HFFc6 (cell line): ENCODE measurements at regions not wholly inside any gene's neighbourhood (a gene's known extent, or its start where the extent isn't known, plus 50 kb on each side); places are given as distances from the start of the nearest gene placed in this dataset.

ENCODE experiments used
- DNase-seq: peaks from one replicate; pipeline ENCODE4 v3.0.0-alpha.2; 2018
- H3K27ac Mint-ChIP-seq: 2 replicates; pipeline ENCODE4 v1.8.0; 2020; ENCODE audit warnings: mild to moderate bottlenecking, mixed read lengths
- H3K27me3 Mint-ChIP-seq: 2 replicates; pipeline ENCODE4 v1.8.0; 2021; ENCODE audit warnings: mild to moderate bottlenecking, moderate library complexity, mixed read lengths; ENCODE audit not compliant: insufficient read depth
- H3K36me3 Mint-ChIP-seq: 2 replicates; pipeline ENCODE4 v1.8.0; 2021; ENCODE audit warnings: low read depth, mixed read lengths
- H3K4me1 Mint-ChIP-seq: 2 replicates; pipeline ENCODE4 v1.8.0; 2020; ENCODE audit warnings: low read depth, mixed read lengths
- H3K4me3 Mint-ChIP-seq: 2 replicates; pipeline ENCODE4 v1.8.0; 2020; ENCODE audit warnings: mild to moderate bottlenecking, moderate library complexity, mixed read lengths
- H3K9me3 Mint-ChIP-seq: 2 replicates; pipeline ENCODE4 v1.8.0; 2020; ENCODE audit warnings: mild to moderate bottlenecking, mixed read lengths
- CTCF ChIP-seq: fragments of 200-600 bp; sonication (generic); IDR thresholded peaks from 2 replicates; pipeline ENCODE4 v1.5.0; 2021; ENCODE audit warnings: antibody characterized with exemption, mild to moderate bottlenecking

- Mint-ChIP-seq H3K4me3 (no peak overlapping the region), H3K27ac (no peak overlapping the region)
Observed at GRCh38 chr13:80663788-80664187, 322.9 kb upstream of the SPRY2 start.

GRCh38 chr13:80658705-80659104, 317.8 kb upstream of the SPRY2 start:
- no peaks in the 10 kb centered on the region for H3K36me3 Mint-ChIP-seq
- no peaks in the 10 kb centered on the region for H3K27me3 Mint-ChIP-seq
- H3K27ac Mint-ChIP-seq, result no peak overlapping the region
- H3K4me3 Mint-ChIP-seq, result no peak overlapping the region
- no peaks in the 10 kb centered on the region for H3K4me1 Mint-ChIP-seq
- no peak for TF ChIP-seq CTCF
- H3K9me3 Mint-ChIP-seq, result peaks cover 54% of the 10 kb centered on the region
- DNase-seq, result no peak

More at GRCh38 chr13:80663788-80664187, 322.9 kb upstream of the SPRY2 start:
- Mint-ChIP-seq H3K27me3 (no peaks in the 10 kb centered on the region), H3K36me3 (no peaks in the 10 kb centered on the region), H3K4me1 (no peaks in the 10 kb centered on the region), H3K9me3 (peaks cover 52% of the 10 kb centered on the region)
- DNase-seq, result no peak
- TF ChIP-seq CTCF, result no peak

- no peak for TF ChIP-seq CTCF
- H3K36me3 Mint-ChIP-seq, result no peaks in the 10 kb centered on the region
- DNase-seq, result no peak
- H3K9me3 Mint-ChIP-seq, result peaks cover 36% of the 10 kb centered on the region
- no peak overlapping the region for H3K27ac Mint-ChIP-seq
- no peaks in the 10 kb centered on the region for H3K27me3 Mint-ChIP-seq
- H3K4me1 Mint-ChIP-seq, result no peaks in the 10 kb centered on the region
- H3K4me3 Mint-ChIP-seq, result no peak overlapping the region
Observed at GRCh38 chr13:80656512-80656904, 315.6 kb upstream of the SPRY2 start.

- DNase-seq, result no peak
Observed at GRCh38 chr13:80655778-80656511, 315.0 kb upstream of the SPRY2 start.

GRCh38 chr13:80654638-80655249, 313.8 kb upstream of the SPRY2 start:
- Mint-ChIP-seq H3K27me3 (no peaks in the 10 kb centered on the region), H3K36me3 (no peaks in the 10 kb centered on the region), H3K9me3 (peaks cover 38% of the 10 kb centered on the region), H3K4me3 (no peak overlapping the region), H3K27ac (no peak overlapping the region), H3K4me1 (no peaks in the 10 kb centered on the region)
- no peak for DNase-seq
- no peak for TF ChIP-seq CTCF

More at GRCh38 chr13:80655778-80656511, 315.0 kb upstream of the SPRY2 start:
- no peak overlapping the region for H3K4me3 Mint-ChIP-seq
- no peaks in the 10 kb centered on the region for H3K27me3 Mint-ChIP-seq
- H3K27ac Mint-ChIP-seq, result no peak overlapping the region
- TF ChIP-seq CTCF, result no peak
- H3K4me1 Mint-ChIP-seq, result no peaks in the 10 kb centered on the region
- peaks cover 30% of the 10 kb centered on the region for H3K9me3 Mint-ChIP-seq
- H3K36me3 Mint-ChIP-seq, result no peaks in the 10 kb centered on the region
